H9 (cell line): ENCODE measurements at regions not wholly inside any gene's neighbourhood (a gene's known extent, or its start where the extent isn't known, plus 50 kb on each side); places are given as distances from the start of the nearest gene placed in this dataset.

Experiments used
- DNase-seq: peaks from one replicate; pipeline ENCODE4 v3.0.0-alpha.2; 2017
- H2AFZ ChIP-seq: one replicate; pipeline ENCODE4 v1.6.1; 2013; ENCODE audit warnings: mild to moderate bottlenecking, low read length, control low read depth, moderate library complexity
- H2AK5ac ChIP-seq: 2 replicates; pipeline ENCODE4 v1.6.1; 2013; ENCODE audit warnings: low read length, control low read depth, mixed read lengths; ENCODE audit not compliant: insufficient read length
- H2BK120ac ChIP-seq: one replicate; pipeline ENCODE4 v1.6.1; 2013; ENCODE audit warnings: low read depth, mild to moderate bottlenecking, low read length, control low read depth, inconsistent platforms; ENCODE audit not compliant: poor library complexity, severe bottlenecking
- H2BK12ac ChIP-seq: 2 replicates; pipeline ENCODE4 v1.6.1; 2013; ENCODE audit warnings: low read length, control low read depth, mixed read lengths, low read depth; ENCODE audit not compliant: insufficient read length
- H2BK15ac ChIP-seq: 2 replicates; pipeline ENCODE4 v1.6.1; 2013; ENCODE audit warnings: low read depth, low read length, control low read depth
- H2BK20ac ChIP-seq: one replicate; pipeline ENCODE4 v1.6.1; 2013; ENCODE audit warnings: low read depth, mild to moderate bottlenecking, low read length, control low read depth, inconsistent platforms; ENCODE audit not compliant: poor library complexity, severe bottlenecking
- H2BK5ac ChIP-seq: 2 replicates; pipeline ENCODE4 v1.6.1; 2013; ENCODE audit warnings: low read length, control low read depth, mixed read lengths; ENCODE audit not compliant: insufficient read length
- H3K14ac ChIP-seq: 2 replicates; pipeline ENCODE4 v1.6.1; 2013; ENCODE audit warnings: low read length, control low read depth; ENCODE audit not compliant: insufficient read depth
- H3K18ac ChIP-seq: 2 replicates; pipeline ENCODE4 v1.6.1; 2013; ENCODE audit warnings: low read depth, mild to moderate bottlenecking, mixed read lengths, low read length, control low read depth; ENCODE audit not compliant: insufficient read length
- H3K23ac ChIP-seq: 2 replicates; pipeline ENCODE4 v1.6.1; 2013; ENCODE audit warnings: low read length, control low read depth, mixed read lengths, low read depth; ENCODE audit not compliant: insufficient read length
- H3K23me2 ChIP-seq: 2 replicates; pipeline ENCODE4 v1.6.1; 2013; ENCODE audit warnings: low read depth, mild to moderate bottlenecking, mixed read lengths, low read length, control low read depth; ENCODE audit not compliant: insufficient read length, poor library complexity, severe bottlenecking
- H3K27ac ChIP-seq: 2 replicates; pipeline ENCODE4 v1.5.1; 2013; ENCODE audit warnings: low read length, control low read depth, mixed read lengths, low read depth; ENCODE audit not compliant: insufficient read length
- H3K27me3 ChIP-seq: 2 replicates; pipeline ENCODE4 v1.6.1; 2013; ENCODE audit warnings: low read length, control low read depth, inconsistent platforms; ENCODE audit not compliant: insufficient read depth
- H3K4ac ChIP-seq: 2 replicates; pipeline ENCODE4 v1.6.1; 2013; ENCODE audit warnings: low read depth, mild to moderate bottlenecking, control low read depth, inconsistent platforms, low read length, moderate library complexity
- H3K4me1 ChIP-seq: 2 replicates; pipeline ENCODE4 v1.6.1; 2013; ENCODE audit warnings: low read length, control low read depth, inconsistent platforms; ENCODE audit not compliant: insufficient read depth
- H3K4me2 ChIP-seq: 2 replicates; pipeline ENCODE4 v1.6.1; 2013; ENCODE audit warnings: low read length, control low read depth, mixed read lengths; ENCODE audit not compliant: insufficient read length, insufficient read depth
- H3K56ac ChIP-seq: 2 replicates; pipeline ENCODE4 v1.6.1; 2013; ENCODE audit warnings: low read depth, mild to moderate bottlenecking, mixed read lengths, low read length, control low read depth; ENCODE audit not compliant: insufficient read length
- H3K79me1 ChIP-seq: 2 replicates; pipeline ENCODE4 v1.6.1; 2013; ENCODE audit warnings: low read depth, mild to moderate bottlenecking, moderate library complexity, low read length, control low read depth, inconsistent platforms; ENCODE audit not compliant: insufficient read depth, poor library complexity, severe bottlenecking
- H3K79me2 ChIP-seq: 2 replicates; pipeline ENCODE4 v1.6.1; 2013; ENCODE audit warnings: low read length, control low read depth, inconsistent platforms; ENCODE audit not compliant: insufficient read depth
- H3K9ac ChIP-seq: 2 replicates; pipeline ENCODE4 v1.6.1; 2013; ENCODE audit warnings: low read length, control low read depth, mixed read lengths; ENCODE audit not compliant: insufficient read length; ENCODE audit errors: extremely low read depth
- H3K9me3 ChIP-seq: one replicate; pipeline ENCODE4 v1.6.1; 2013; ENCODE audit warnings: low read depth, low read length, inconsistent platforms; ENCODE audit not compliant: control insufficient read depth
- H3T11ph ChIP-seq: one replicate; pipeline ENCODE4 v1.6.1; 2013; ENCODE audit warnings: mild to moderate bottlenecking, low read length, control low read depth, inconsistent platforms
- H4K20me1 ChIP-seq: one replicate; pipeline ENCODE4 v1.6.1; 2013; ENCODE audit not compliant: control insufficient read depth, insufficient read length, insufficient read depth
- H4K5ac ChIP-seq: 2 replicates; pipeline ENCODE4 v1.6.1; 2013; ENCODE audit warnings: low read depth, mild to moderate bottlenecking, mixed read lengths, low read length, control low read depth; ENCODE audit not compliant: insufficient read length
- H4K8ac ChIP-seq: replicated peaks from 2 replicates; pipeline ENCODE4 v1.6.1; 2013; ENCODE audit warnings: low read length, control low read depth, mixed read lengths, low read depth; ENCODE audit not compliant: insufficient read length
- H4K91ac ChIP-seq: 2 replicates; pipeline ENCODE4 v1.6.1; 2013; ENCODE audit warnings: low read depth, mild to moderate bottlenecking, moderate library complexity, mixed read lengths, low read length, control low read depth; ENCODE audit not compliant: insufficient read length
- H3K27ac Mint-ChIP-seq, 3 experiments: 2 replicates in 2 of 3; 3 replicates in 1 of 3; pipeline ENCODE4 v1.8.0; 2020 to 2021; ENCODE audit warnings: mixed read lengths in 3 of 3, mild to moderate bottlenecking in 1 of 3, moderate library complexity in 1 of 3
- H3K27me3 Mint-ChIP-seq: 2 replicates; pipeline ENCODE4 v1.8.0; 2021; ENCODE audit warnings: low read depth, mild to moderate bottlenecking, moderate library complexity, mixed read lengths
- H3K36me3 Mint-ChIP-seq, 3 experiments: 2 replicates in 2 of 3; 3 replicates in 1 of 3; pipeline ENCODE4 v1.8.0; 2020 to 2021; ENCODE audit warnings: low read depth in 3 of 3, mixed read lengths in 3 of 3; ENCODE audit not compliant: insufficient read depth in 1 of 3
- H3K4me1 Mint-ChIP-seq, 2 experiments: 2 replicates each; pipeline ENCODE4 v1.8.0; 2020; ENCODE audit warnings: mixed read lengths in 2 of 2
- H3K4me3 Mint-ChIP-seq, 2 experiments: 2 replicates in 1 of 2; 3 replicates in 1 of 2; pipeline ENCODE4 v1.8.0; 2020 to 2021; ENCODE audit warnings: mild to moderate bottlenecking in 2 of 2, mixed read lengths in 2 of 2, moderate library complexity in 1 of 2
- H3K9me3 Mint-ChIP-seq, 2 experiments: 2 replicates in 1 of 2; 3 replicates in 1 of 2; pipeline ENCODE4 v1.8.0; 2020; ENCODE audit warnings: mild to moderate bottlenecking in 2 of 2, mixed read lengths in 2 of 2, moderate library complexity in 1 of 2
- WGBS: extraction: QIAGEN DNeasy Blood & Tissue Kit; methylation state at CpG from one replicate; pipeline ENCODE4 v1.1.7; 2013; ENCODE audit warnings: missing lambda C conversion rate, low lambda C conversion rate, mixed read lengths; ENCODE audit not compliant: insufficient read length; ENCODE audit errors: extremely low coverage; 5-methylcytosine and 5-hydroxymethylcytosine counted together
- TF ChIP-seq, protein P1 (sequence below): fragments of 200-600 bp; sonication (generic); conservative IDR thresholded peaks from 3 replicates; pipeline ENCODE4 v1.8.0; 2021; ENCODE audit warnings: antibody characterized with exemption, mild to moderate bottlenecking

DNA sequence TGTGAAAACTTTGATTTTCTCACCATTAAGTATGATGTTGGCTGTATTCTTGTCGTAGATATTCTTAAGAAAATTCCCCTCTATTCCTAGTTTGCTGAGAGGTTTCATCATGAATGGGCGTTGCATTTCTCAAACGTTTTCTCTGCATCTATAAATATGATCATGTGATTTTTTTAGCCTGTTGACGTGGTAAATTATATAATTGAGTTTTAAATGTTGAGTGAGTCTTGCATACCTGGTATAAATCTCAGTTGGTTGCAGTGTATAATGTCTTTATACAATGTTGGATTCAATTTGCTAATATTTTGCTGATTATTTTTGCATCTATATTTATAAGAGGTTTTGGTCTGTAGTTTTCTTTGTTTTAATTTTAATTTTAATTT is 405.9 kb upstream of the MIS18BP1 start:
- Histone ChIP-seq H2BK12ac (no peak overlapping the region), H2AK5ac (no peak overlapping the region), H2BK5ac (no peak overlapping the region), H3K23ac (no peak overlapping the region), H3K4me2 (no peak overlapping the region), H3K27me3 (no peaks in the 10 kb centered on the region), H3K23me2 (no peaks in the 10 kb centered on the region), H3K4me1 (no peaks in the 10 kb centered on the region), H3K18ac (no peak overlapping the region), H4K20me1 (no peaks in the 10 kb centered on the region), H2BK15ac (no peak overlapping the region), H3T11ph (no peak overlapping the region), H3K14ac (no peak overlapping the region), H3K79me1 (no peaks in the 10 kb centered on the region), H2BK120ac (no peak overlapping the region), H3K27ac (no peak overlapping the region), H4K91ac (no peak overlapping the region), H2BK20ac (no peak overlapping the region), H4K5ac (no peak overlapping the region), H3K4ac (no peak overlapping the region), H3K9me3 (no peaks in the 10 kb centered on the region), H3K56ac (no peak overlapping the region), H4K8ac (no peak overlapping the region), H3K9ac (no peak overlapping the region), H2AFZ (no peak overlapping the region), H3K79me2 (no peaks in the 10 kb centered on the region)
- no peaks in the 10 kb centered on the region for H3K27me3 Mint-ChIP-seq
- TF ChIP-seq, protein P1, sequence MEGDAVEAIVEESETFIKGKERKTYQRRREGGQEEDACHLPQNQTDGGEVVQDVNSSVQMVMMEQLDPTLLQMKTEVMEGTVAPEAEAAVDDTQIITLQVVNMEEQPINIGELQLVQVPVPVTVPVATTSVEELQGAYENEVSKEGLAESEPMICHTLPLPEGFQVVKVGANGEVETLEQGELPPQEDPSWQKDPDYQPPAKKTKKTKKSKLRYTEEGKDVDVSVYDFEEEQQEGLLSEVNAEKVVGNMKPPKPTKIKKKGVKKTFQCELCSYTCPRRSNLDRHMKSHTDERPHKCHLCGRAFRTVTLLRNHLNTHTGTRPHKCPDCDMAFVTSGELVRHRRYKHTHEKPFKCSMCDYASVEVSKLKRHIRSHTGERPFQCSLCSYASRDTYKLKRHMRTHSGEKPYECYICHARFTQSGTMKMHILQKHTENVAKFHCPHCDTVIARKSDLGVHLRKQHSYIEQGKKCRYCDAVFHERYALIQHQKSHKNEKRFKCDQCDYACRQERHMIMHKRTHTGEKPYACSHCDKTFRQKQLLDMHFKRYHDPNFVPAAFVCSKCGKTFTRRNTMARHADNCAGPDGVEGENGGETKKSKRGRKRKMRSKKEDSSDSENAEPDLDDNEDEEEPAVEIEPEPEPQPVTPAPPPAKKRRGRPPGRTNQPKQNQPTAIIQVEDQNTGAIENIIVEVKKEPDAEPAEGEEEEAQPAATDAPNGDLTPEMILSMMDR, result no peak
- no CpG with 5 or more reads among the region's 4 CpGs for WGBS
- no peak overlapping the region for H3K27ac Mint-ChIP-seq
- DNase-seq, result no peak
- no peaks in the 10 kb centered on the region; a peak in 2 of 5 replicates for H3K9me3 Mint-ChIP-seq
- no peaks in the 10 kb centered on the region for H3K4me1 Mint-ChIP-seq
- H3K4me3 Mint-ChIP-seq, result no peak overlapping the region
- no peaks in the 10 kb centered on the region for H3K36me3 Mint-ChIP-seq
